GM19372 (cell line): ENCODE measurements at regions not wholly inside any gene's neighbourhood (a gene's known extent, or its start where the extent isn't known, plus 50 kb on each side); places are given as distances from the start of the nearest gene placed in this dataset.

Experiments
- ATAC-seq: cut with Tn5 transposase; IDR thresholded peaks from one replicate; pipeline ENCODE4 v1.9.1; 2021; ENCODE audit warnings: mild to moderate bottlenecking, low read depth, moderate library complexity; ENCODE audit not compliant: unreplicated experiment

- ATAC-seq: no peak
Observed at GRCh38 chr6:87909849-87910248, 137.8 kb upstream of the SPACA1 start.

- no peak for ATAC-seq
Observed at GRCh38 chr6:87908978-87909811, 138.4 kb upstream of the SPACA1 start.

- ATAC-seq: no peak
Observed at GRCh38 chr6:87907521-87907920, 140.1 kb upstream of the SPACA1 start.

GRCh38 chr6:87905101-87905641, 142.5 kb upstream of the SPACA1 start:
- peak; percentile 84 for ATAC-seq

GRCh38 chr6:87904011-87904410, 143.6 kb upstream of the SPACA1 start:
- ATAC-seq: no peak

- no peak for ATAC-seq
Observed at GRCh38 chr6:87903323-87903722, 144.3 kb upstream of the SPACA1 start.

- ATAC-seq: no peak
Observed at GRCh38 chr6:87902383-87902782, 145.3 kb upstream of the SPACA1 start.

- no peak for ATAC-seq
Observed at GRCh38 chr6:87901613-87902012, 146.0 kb upstream of the SPACA1 start.

GRCh38 chr6:87900160-87900698, 147.4 kb upstream of the SPACA1 start:
- ATAC-seq: no peak

- ATAC-seq: no peak
Observed at GRCh38 chr6:87899499-87900147, 148.0 kb upstream of the SPACA1 start.

- ATAC-seq: no peak
Observed at GRCh38 chr6:87897663-87898062, 150.0 kb upstream of the SPACA1 start.

GRCh38 chr6:87897013-87897412, 150.6 kb upstream of the SPACA1 start:
- ATAC-seq: no peak

GRCh38 chr6:87887266-87887665, 160.4 kb upstream of the SPACA1 start:
- ATAC-seq: no peak

GRCh38 chr6:87884203-87884602, 163.4 kb upstream of the SPACA1 start:
- no peak for ATAC-seq

- ATAC-seq: no peak
Observed at GRCh38 chr6:87881342-87881895, 166.2 kb upstream of the SPACA1 start.

GRCh38 chr6:87879132-87879861, 168.3 kb upstream of the SPACA1 start:
- no peak for ATAC-seq

- no peak for ATAC-seq
Observed at GRCh38 chr6:87875781-87876180, 171.9 kb upstream of the SPACA1 start.

GRCh38 chr6:87873556-87873955, 171.5 kb upstream of the AKIRIN2 start:
- no peak for ATAC-seq

GRCh38 chr6:87870556-87870955, 168.5 kb upstream of the AKIRIN2 start:
- no peak for ATAC-seq

GRCh38 chr6:87869064-87869905, 167.3 kb upstream of the AKIRIN2 start:
- ATAC-seq: no peak
